ENCODE measurements at regions not wholly inside any gene's neighbourhood (a gene's known extent, or its start where the extent isn't known, plus 50 kb on each side); places are given as distances from the start of the nearest gene placed in this dataset.

DNA sequence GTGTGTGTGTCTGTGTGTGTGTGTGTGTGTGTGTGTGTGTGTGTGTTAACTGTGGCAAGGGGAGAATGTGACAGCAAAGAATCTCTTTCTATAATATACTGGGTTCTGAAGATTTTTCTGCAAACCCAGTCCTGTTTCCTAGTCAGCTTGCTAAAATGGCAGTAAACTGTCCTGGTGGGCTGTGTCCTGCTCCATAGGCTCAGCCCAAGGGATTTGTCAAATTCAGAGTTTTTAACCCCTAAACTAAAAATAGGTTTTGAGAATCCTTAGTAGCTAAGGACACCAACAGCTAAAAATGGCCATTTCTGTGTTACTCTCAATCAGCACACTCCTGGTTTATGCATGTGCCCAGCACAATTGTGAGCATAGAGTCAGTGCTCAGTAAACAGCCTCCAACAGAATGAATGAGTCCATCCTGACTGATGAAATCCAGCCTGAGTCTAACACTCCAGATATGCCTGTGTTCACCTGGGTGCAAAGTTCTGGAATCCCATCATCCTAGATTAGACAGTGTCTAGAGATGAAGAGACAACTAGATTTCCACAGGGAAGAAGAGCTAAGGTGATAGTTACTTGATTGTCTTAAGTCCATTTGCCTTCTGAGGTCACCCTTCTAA is 192.6 kb downstream of the TTC6 start:
- TF ChIP-seq, protein P1, sequence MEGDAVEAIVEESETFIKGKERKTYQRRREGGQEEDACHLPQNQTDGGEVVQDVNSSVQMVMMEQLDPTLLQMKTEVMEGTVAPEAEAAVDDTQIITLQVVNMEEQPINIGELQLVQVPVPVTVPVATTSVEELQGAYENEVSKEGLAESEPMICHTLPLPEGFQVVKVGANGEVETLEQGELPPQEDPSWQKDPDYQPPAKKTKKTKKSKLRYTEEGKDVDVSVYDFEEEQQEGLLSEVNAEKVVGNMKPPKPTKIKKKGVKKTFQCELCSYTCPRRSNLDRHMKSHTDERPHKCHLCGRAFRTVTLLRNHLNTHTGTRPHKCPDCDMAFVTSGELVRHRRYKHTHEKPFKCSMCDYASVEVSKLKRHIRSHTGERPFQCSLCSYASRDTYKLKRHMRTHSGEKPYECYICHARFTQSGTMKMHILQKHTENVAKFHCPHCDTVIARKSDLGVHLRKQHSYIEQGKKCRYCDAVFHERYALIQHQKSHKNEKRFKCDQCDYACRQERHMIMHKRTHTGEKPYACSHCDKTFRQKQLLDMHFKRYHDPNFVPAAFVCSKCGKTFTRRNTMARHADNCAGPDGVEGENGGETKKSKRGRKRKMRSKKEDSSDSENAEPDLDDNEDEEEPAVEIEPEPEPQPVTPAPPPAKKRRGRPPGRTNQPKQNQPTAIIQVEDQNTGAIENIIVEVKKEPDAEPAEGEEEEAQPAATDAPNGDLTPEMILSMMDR (IDR thresholded peaks at IDR 0.05; ENCODE audit: control insufficient read depth, insufficient read depth, low read depth, low read length, missing control alignments), result no peak
- no peak for DNase-seq (ENCODE audit: low read depth)
- no peak overlapping the region for H3K4me3 ChIP-seq (ENCODE audit: control insufficient read depth, low read depth, low read length)

GRCh38 chr14:37791384-37792036 is 196.1 kb downstream of the TTC6 start:
- no peak for DNase-seq (ENCODE audit: low read depth)
- TF ChIP-seq, protein P1 (IDR thresholded peaks at IDR 0.05; ENCODE audit: control insufficient read depth, insufficient read depth, low read depth, low read length, missing control alignments), result no peak
- H3K4me3 ChIP-seq (ENCODE audit: control insufficient read depth, low read depth, low read length), result no peak overlapping the region

- no peak overlapping the region for H3K4me3 ChIP-seq (ENCODE audit: control insufficient read depth, low read depth, low read length)
- DNase-seq (ENCODE audit: low read depth), result no peak
- TF ChIP-seq, protein P1 (IDR thresholded peaks at IDR 0.05; ENCODE audit: control insufficient read depth, insufficient read depth, low read depth, low read length, missing control alignments), result no peak
Measured at GRCh38 chr14:37792124-37792523, 196.7 kb downstream of the TTC6 start.

GRCh38 chr14:37796703-37797416 is 201.4 kb downstream of the TTC6 start:
- no peak for DNase-seq (ENCODE audit: low read depth)
- H3K4me3 ChIP-seq (ENCODE audit: control insufficient read depth, low read depth, low read length), result no peak overlapping the region
- TF ChIP-seq, protein P1 (IDR thresholded peaks at IDR 0.05; ENCODE audit: control insufficient read depth, insufficient read depth, low read depth, low read length, missing control alignments), result no peak

DNA sequence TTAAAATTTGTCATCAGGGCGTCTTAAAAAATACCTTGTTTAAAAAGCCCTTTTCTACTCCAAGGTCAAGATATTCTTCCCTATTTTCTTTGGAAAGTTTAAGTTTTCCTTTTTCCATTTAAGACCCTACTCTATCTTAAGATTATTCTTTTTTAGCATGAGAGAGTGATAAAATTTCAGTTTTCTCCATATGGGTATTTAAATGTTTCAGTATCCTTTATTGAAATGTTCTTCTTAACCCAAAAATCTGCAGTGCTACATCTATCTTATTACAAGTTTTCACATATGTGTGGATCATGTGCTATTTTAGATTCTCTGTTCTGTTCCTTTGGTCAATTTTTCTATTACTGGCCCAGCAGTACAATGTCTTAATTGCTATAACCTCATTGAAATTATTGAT is 202.2 kb downstream of the TTC6 start:
- DNase-seq (ENCODE audit: low read depth), result no peak
- H3K4me3 ChIP-seq (ENCODE audit: control insufficient read depth, low read depth, low read length), result no peak overlapping the region
- TF ChIP-seq, protein P1 (IDR thresholded peaks at IDR 0.05; ENCODE audit: control insufficient read depth, insufficient read depth, low read depth, low read length, missing control alignments), result no peak

- no peak overlapping the region for H3K4me3 ChIP-seq (ENCODE audit: control insufficient read depth, low read depth, low read length)
- TF ChIP-seq, protein P1 (IDR thresholded peaks at IDR 0.05; ENCODE audit: control insufficient read depth, insufficient read depth, low read depth, low read length, missing control alignments), result no peak
- DNase-seq (ENCODE audit: low read depth), result no peak
Measured at GRCh38 chr14:37807722-37808121, 212.3 kb downstream of the TTC6 start.
